ENCODE measurements at regions not wholly inside any gene's neighbourhood (a gene's known extent, or its start where the extent isn't known, plus 50 kb on each side); places are given as distances from the start of the nearest gene placed in this dataset.

- TF ChIP-seq CTCF (IDR thresholded peaks at IDR 0.05) (no peak), POLR2A (IDR thresholded peaks at IDR 0.05) (no peak)
These were observed 377.5 kb downstream of the ZNF521 start for GRCh38 chr18:24974431-24974830.

Data from adrenal gland (tissue), 5 donors.